GM10266 (cell line): ENCODE measurements at regions not wholly inside any gene's neighbourhood (a gene's known extent, or its start where the extent isn't known, plus 50 kb on each side); places are given as distances from the start of the nearest gene placed in this dataset.

Source experiments
- DNase-seq: peaks from one replicate; pipeline ENCODE4 v3.0.0; 2012; ENCODE audit errors: extremely low spot score
- CTCF ChIP-seq: IDR thresholded peaks from 2 replicates; pipeline ENCODE4 v1.5.1; 2012; ENCODE audit warnings: mild to moderate bottlenecking, low read depth; ENCODE audit not compliant: control insufficient read depth, insufficient read depth; ENCODE audit errors: missing control alignments

- DNase-seq = no peak
These were observed 93.4 kb downstream of the C1QL2 start for GRCh38 chr2:119065146-119065545.

GRCh38 chr2:119064567-119064966, 94.0 kb downstream of the C1QL2 start:
- DNase-seq = no peak
- no peak for TF ChIP-seq CTCF

More at GRCh38 chr2:119065146-119065545, 93.4 kb downstream of the C1QL2 start:
- TF ChIP-seq CTCF = no peak

GRCh38 chr2:119063177-119063576, 95.4 kb downstream of the C1QL2 start:
- no peak for DNase-seq
- no peak for TF ChIP-seq CTCF

- TF ChIP-seq CTCF = no peak
- no peak for DNase-seq
These were observed 95.9 kb downstream of the C1QL2 start for GRCh38 chr2:119062652-119063051.

GRCh38 chr2:119062179-119062578, 96.4 kb downstream of the C1QL2 start:
- DNase-seq = no peak
- TF ChIP-seq CTCF = no peak

GRCh38 chr2:119059940-119060339, 98.6 kb downstream of the C1QL2 start:
- TF ChIP-seq CTCF = no peak
- DNase-seq = no peak

- TF ChIP-seq CTCF = no peak
- DNase-seq = no peak
These were observed 99.3 kb downstream of the C1QL2 start for GRCh38 chr2:119059287-119059686.
